NCI-H460 (cell line): ENCODE measurements at regions not wholly inside any gene's neighbourhood (a gene's known extent, or its start where the extent isn't known, plus 50 kb on each side); places are given as distances from the start of the nearest gene placed in this dataset.

Source experiments
- DNase-seq: peaks from one replicate; pipeline ENCODE4 v3.0.0-alpha.2; 2016; ENCODE audit warnings: low read depth; ENCODE audit errors: extremely low read depth

GRCh38 chr13:53200498-53201453 lies 172.2 kb downstream of the OLFM4 start:
- DNase-seq, result no peak

GRCh38 chr13:53201454-53202225 lies 173.0 kb downstream of the OLFM4 start:
- DNase-seq, result no peak

- no peak for DNase-seq
Measured at GRCh38 chr13:53204598-53204997, 176.0 kb downstream of the OLFM4 start.

GRCh38 chr13:53206455-53206854 lies 177.8 kb downstream of the OLFM4 start:
- no peak for DNase-seq

GRCh38 chr13:53207556-53207955 lies 178.9 kb downstream of the OLFM4 start:
- DNase-seq, result no peak

GRCh38 chr13:53214433-53214832 lies 185.8 kb downstream of the OLFM4 start:
- no peak for DNase-seq

- DNase-seq, result no peak
Measured at GRCh38 chr13:53215563-53215962, 186.9 kb downstream of the OLFM4 start.

GRCh38 chr13:53216773-53217172 lies 188.2 kb downstream of the OLFM4 start:
- DNase-seq, result no peak

GRCh38 chr13:53217194-53217593 lies 188.6 kb downstream of the OLFM4 start:
- no peak for DNase-seq

- no peak for DNase-seq
Measured at GRCh38 chr13:53220038-53220437, 191.4 kb downstream of the OLFM4 start.

GRCh38 chr13:53237696-53238095 lies 209.1 kb downstream of the OLFM4 start:
- DNase-seq, result no peak

- DNase-seq, result no peak
Measured at GRCh38 chr13:53238261-53238660, 209.6 kb downstream of the OLFM4 start.

GRCh38 chr13:53240401-53241025 lies 211.9 kb downstream of the OLFM4 start:
- no peak for DNase-seq

GRCh38 chr13:53241891-53242348 lies 213.3 kb downstream of the OLFM4 start:
- DNase-seq, result no peak

GRCh38 chr13:53249236-53249635 lies 220.6 kb downstream of the OLFM4 start:
- no peak for DNase-seq

GRCh38 chr13:53250272-53250875 lies 221.8 kb downstream of the OLFM4 start:
- peak; percentile 67 for DNase-seq

- DNase-seq, result no peak
Measured at GRCh38 chr13:53250977-53251376, 222.4 kb downstream of the OLFM4 start.

- no peak for DNase-seq
Measured at GRCh38 chr13:53254500-53254899, 225.9 kb downstream of the OLFM4 start.

- DNase-seq, result no peak
Measured at GRCh38 chr13:53255795-53256194, 227.2 kb downstream of the OLFM4 start.

- DNase-seq, result no peak
Measured at GRCh38 chr13:53260594-53260993, 232.0 kb downstream of the OLFM4 start.
